ENCODE measurements at regions not wholly inside any gene's neighbourhood (a gene's known extent, or its start where the extent isn't known, plus 50 kb on each side); places are given as distances from the start of the nearest gene placed in this dataset.
A peak's percentile ranks its signal among the peaks of the same experiment; 100 is the strongest.

DNA sequence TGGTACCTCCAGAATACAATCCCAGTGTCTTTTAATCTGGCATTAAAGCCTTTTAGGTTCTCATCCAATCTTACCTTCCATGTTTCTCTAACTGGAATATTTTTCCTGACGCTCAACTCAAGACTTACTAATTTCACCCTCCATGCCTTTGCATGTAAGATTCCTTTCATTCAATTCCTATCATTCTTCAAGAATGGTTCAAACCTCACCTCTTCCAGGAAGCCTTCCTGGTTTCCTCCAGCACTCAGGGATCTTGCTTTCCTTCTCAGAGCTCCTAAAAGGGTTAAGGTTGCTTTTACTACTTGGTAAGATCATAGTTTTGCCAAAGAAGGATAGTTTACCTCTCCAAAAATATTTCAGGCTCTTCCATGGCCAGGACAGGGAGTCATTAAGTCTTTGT lies 91.2 kb upstream of the CACNA1E start:
- peaks cover 4% of the 10 kb centered on the region for H3K27me3 ChIP-seq (ENCODE audit: control insufficient read depth, insufficient read depth, low read length, poor library complexity, severe bottlenecking)
- no peaks in the 10 kb centered on the region for H3K36me3 ChIP-seq (ENCODE audit: control insufficient read depth, insufficient read depth, low read length)
- Mint-ChIP-seq H3K4me3 (no peak overlapping the region), H3K27me3 (ENCODE audit: insufficient read depth) (no peaks in the 10 kb centered on the region), H3K36me3 (ENCODE audit: low read depth) (no peaks in the 10 kb centered on the region), H3K4me1 (peaks cover 3% of the 10 kb centered on the region), H3K9me3 (no peaks in the 10 kb centered on the region), H3K27ac (no peak overlapping the region)
- 93 to 100% methylated on average over 1 of the region's 1 CpG for WGBS, 2 experiments (ENCODE audit: insufficient coverage in 1 of 2, insufficient read length in 1 of 2)
- H3K27ac ChIP-seq (ENCODE audit: low read depth, low read length), result no peak overlapping the region
- no peak overlapping the region for H3K4me3 ChIP-seq (ENCODE audit: low read length)
- TF ChIP-seq, protein P1, sequence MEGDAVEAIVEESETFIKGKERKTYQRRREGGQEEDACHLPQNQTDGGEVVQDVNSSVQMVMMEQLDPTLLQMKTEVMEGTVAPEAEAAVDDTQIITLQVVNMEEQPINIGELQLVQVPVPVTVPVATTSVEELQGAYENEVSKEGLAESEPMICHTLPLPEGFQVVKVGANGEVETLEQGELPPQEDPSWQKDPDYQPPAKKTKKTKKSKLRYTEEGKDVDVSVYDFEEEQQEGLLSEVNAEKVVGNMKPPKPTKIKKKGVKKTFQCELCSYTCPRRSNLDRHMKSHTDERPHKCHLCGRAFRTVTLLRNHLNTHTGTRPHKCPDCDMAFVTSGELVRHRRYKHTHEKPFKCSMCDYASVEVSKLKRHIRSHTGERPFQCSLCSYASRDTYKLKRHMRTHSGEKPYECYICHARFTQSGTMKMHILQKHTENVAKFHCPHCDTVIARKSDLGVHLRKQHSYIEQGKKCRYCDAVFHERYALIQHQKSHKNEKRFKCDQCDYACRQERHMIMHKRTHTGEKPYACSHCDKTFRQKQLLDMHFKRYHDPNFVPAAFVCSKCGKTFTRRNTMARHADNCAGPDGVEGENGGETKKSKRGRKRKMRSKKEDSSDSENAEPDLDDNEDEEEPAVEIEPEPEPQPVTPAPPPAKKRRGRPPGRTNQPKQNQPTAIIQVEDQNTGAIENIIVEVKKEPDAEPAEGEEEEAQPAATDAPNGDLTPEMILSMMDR (conservative IDR thresholded peaks at IDR 0.05), result no peak
- peak; percentile 2 for DNase-seq
- H3K9ac ChIP-seq (ENCODE audit: extremely low read depth, low read length, poor library complexity, severe bottlenecking), result no peak overlapping the region
- no peaks in the 10 kb centered on the region for H3K9me3 ChIP-seq (ENCODE audit: control insufficient read depth, low read length)
- no peaks in the 10 kb centered on the region for H3K4me1 ChIP-seq (ENCODE audit: control insufficient read depth, insufficient read depth, low read length)

DNA sequence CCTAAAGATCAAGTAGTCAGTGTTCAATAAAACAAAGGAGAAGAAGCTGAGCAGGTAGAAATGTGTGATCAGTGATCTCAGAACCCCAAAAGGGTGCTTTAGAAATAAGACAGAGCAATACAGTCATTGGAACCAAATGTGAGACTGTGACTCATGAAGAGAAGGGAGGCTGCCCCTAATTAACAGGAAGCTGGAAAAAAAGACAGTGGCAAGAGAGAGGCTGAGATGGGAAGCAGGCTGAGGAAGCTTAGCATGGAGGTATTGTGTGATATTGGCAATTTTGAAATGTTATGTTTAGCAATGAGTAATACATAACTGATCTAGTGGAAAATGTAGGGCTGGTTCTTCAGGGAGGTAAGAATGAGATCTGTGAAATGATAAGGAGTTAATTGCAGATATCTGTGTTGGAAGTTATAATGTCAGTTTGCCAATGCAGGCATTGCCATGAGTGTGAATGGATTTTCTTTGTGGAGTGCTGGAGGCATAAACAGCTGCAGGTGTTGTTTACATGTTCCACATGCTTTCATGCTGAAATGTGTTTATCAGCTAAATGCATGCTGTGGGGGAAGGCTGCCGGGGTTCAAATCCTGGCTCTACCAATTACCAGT lies 90.6 kb upstream of the CACNA1E start:
- Mint-ChIP-seq H3K27me3 (ENCODE audit: insufficient read depth) (no peaks in the 10 kb centered on the region), H3K36me3 (ENCODE audit: low read depth) (no peaks in the 10 kb centered on the region), H3K4me1 (peaks cover 5% of the 10 kb centered on the region), H3K4me3 (no peak overlapping the region), H3K27ac (no peak overlapping the region), H3K9me3 (no peaks in the 10 kb centered on the region)
- peaks cover 4% of the 10 kb centered on the region for H3K27me3 ChIP-seq (ENCODE audit: control insufficient read depth, insufficient read depth, low read length, poor library complexity, severe bottlenecking)
- peak; percentile 12 for DNase-seq
- WGBS, 2 experiments (ENCODE audit: insufficient coverage in 1 of 2, insufficient read length in 1 of 2), result 92% methylated on average over 1 of the region's 1 CpG; no CpG with 5 or more reads in 1 of the 2 experiments
- no peak overlapping the region for H3K4me3 ChIP-seq (ENCODE audit: low read length)
- H3K36me3 ChIP-seq (ENCODE audit: control insufficient read depth, insufficient read depth, low read length), result no peaks in the 10 kb centered on the region
- H3K4me1 ChIP-seq (ENCODE audit: control insufficient read depth, insufficient read depth, low read length), result no peaks in the 10 kb centered on the region
- H3K9me3 ChIP-seq (ENCODE audit: control insufficient read depth, low read length), result no peaks in the 10 kb centered on the region
- H3K9ac ChIP-seq (ENCODE audit: extremely low read depth, low read length, poor library complexity, severe bottlenecking), result no peak overlapping the region
- no peak overlapping the region for H3K27ac ChIP-seq (ENCODE audit: low read depth, low read length)
- TF ChIP-seq, protein P1 (conservative IDR thresholded peaks at IDR 0.05), result no peak

DNA sequence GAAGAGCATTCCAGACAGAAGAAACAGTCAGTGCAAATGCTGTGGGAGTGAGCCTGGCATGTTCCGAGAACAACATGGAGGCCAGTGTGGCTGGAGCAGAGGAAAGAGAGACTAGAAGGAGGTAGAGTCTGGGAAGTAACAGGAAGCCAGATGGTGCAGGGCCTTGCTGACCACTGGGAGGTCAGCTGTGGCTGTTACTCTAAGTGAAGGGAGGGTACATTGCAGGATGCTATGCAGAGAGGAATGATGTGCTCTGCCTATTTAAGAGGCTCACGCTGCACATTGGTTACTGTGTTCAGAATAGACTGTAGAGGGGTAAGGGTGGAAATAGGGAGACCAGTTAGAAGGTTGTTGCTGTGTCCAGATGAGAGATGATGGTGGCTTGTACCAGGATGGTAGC lies 88.6 kb upstream of the CACNA1E start:
- H3K9ac ChIP-seq (ENCODE audit: extremely low read depth, low read length, poor library complexity, severe bottlenecking), result no peak overlapping the region
- H3K4me1 ChIP-seq (ENCODE audit: control insufficient read depth, insufficient read depth, low read length), result no peaks in the 10 kb centered on the region
- 93 to 100% methylated on average over 2 of the region's 2 CpGs for WGBS, 2 experiments (ENCODE audit: insufficient coverage in 1 of 2, insufficient read length in 1 of 2)
- Mint-ChIP-seq H3K36me3 (ENCODE audit: low read depth) (no peaks in the 10 kb centered on the region), H3K4me1 (peaks cover 9% of the 10 kb centered on the region), H3K9me3 (no peaks in the 10 kb centered on the region), H3K27ac (no peak overlapping the region), H3K27me3 (ENCODE audit: insufficient read depth) (no peaks in the 10 kb centered on the region), H3K4me3 (no peak overlapping the region)
- peaks cover 4% of the 10 kb centered on the region for H3K27me3 ChIP-seq (ENCODE audit: control insufficient read depth, insufficient read depth, low read length, poor library complexity, severe bottlenecking)
- TF ChIP-seq, protein P1 (conservative IDR thresholded peaks at IDR 0.05), result no peak
- H3K9me3 ChIP-seq (ENCODE audit: control insufficient read depth, low read length), result no peaks in the 10 kb centered on the region
- H3K4me3 ChIP-seq (ENCODE audit: low read length), result no peak overlapping the region
- H3K36me3 ChIP-seq (ENCODE audit: control insufficient read depth, insufficient read depth, low read length), result no peaks in the 10 kb centered on the region
- DNase-seq, result no peak
- no peak overlapping the region for H3K27ac ChIP-seq (ENCODE audit: low read depth, low read length)

All from endodermal cell (in vitro differentiated cells).